Right ventricle myocardium inferior (tissue), 1 donor: ENCODE measurements at regions not wholly inside any gene's neighbourhood (a gene's known extent, or its start where the extent isn't known, plus 50 kb on each side); places are given as distances from the start of the nearest gene placed in this dataset.
"Not testable (repeated sequence)": the region's sequence is repeated elsewhere in the genome, so short reads cannot be mapped to it uniquely, and the experiment has no call there.

ENCODE experiments used
- ATAC-seq: fragments of 200-7000 bp; cut with Tn5 transposase; one replicate; pipeline ENCODE4 v1.9.1; 2020; ENCODE audit warnings: mild to moderate bottlenecking, moderate library complexity
- DNase-seq: peaks from one replicate; pipeline ENCODE4 v3.0.0; 2021; ENCODE audit errors: missing footprints
- intact Hi-C: fragments of 100-400 bp; cut with DNase I; formaldehyde crosslinking; loops from one replicate; pipeline ENCODE4 v1.11.0; 2022
- donor health status: DM: no; HTN: yes; CAD: no; lungs with severe emphysema.

GRCh38 chr6:12613811-12614210 lies 102.8 kb upstream of the PHACTR1 start:
- DNase-seq (no peak), ATAC-seq (no peak)
- intact Hi-C loops: no loop called here

GRCh38 chr6:12614456-12614855 lies 102.1 kb upstream of the PHACTR1 start:
- no peak for ATAC-seq
- intact Hi-C loops: no loop called here
- no peak for DNase-seq

GRCh38 chr6:12618296-12618695 lies 98.3 kb upstream of the PHACTR1 start:
- intact Hi-C loops: no loop called here
- ATAC-seq (no peak), DNase-seq (no peak)

GRCh38 chr6:12621754-12622153 lies 94.8 kb upstream of the PHACTR1 start:
- ATAC-seq: no peak
- intact Hi-C loops: no loop called here

GRCh38 chr6:12622566-12622965 lies 94.0 kb upstream of the PHACTR1 start:
- intact Hi-C loops: no loop called here
- no peak for ATAC-seq
- no peak for DNase-seq

More at GRCh38 chr6:12621754-12622153, 94.8 kb upstream of the PHACTR1 start:
- no peak for DNase-seq

- ATAC-seq (no peak), DNase-seq (no peak)
- intact Hi-C loops: no loop called here
Measured at GRCh38 chr6:12624142-12624837, 92.3 kb upstream of the PHACTR1 start.

GRCh38 chr6:12627053-12627452 lies 89.5 kb upstream of the PHACTR1 start:
- ATAC-seq: no peak
- intact Hi-C loops: no loop called here
- DNase-seq: no peak

- DNase-seq (no peak), ATAC-seq (no peak)
- intact Hi-C loops: no loop called here
Measured at GRCh38 chr6:12628327-12628726, 88.2 kb upstream of the PHACTR1 start.

GRCh38 chr6:12633746-12634145 lies 82.8 kb upstream of the PHACTR1 start:
- ATAC-seq, intact Hi-C loops, DNase-seq: not testable (repeated sequence)

- ATAC-seq (peak; percentile 54), DNase-seq (no peak)
- intact Hi-C loops: no loop called here
Measured at GRCh38 chr6:12635375-12635774, 81.2 kb upstream of the PHACTR1 start.

- intact Hi-C loops: no loop called here
- ATAC-seq: peak; percentile 93
- no peak for DNase-seq
Measured at GRCh38 chr6:12635813-12636212, 80.8 kb upstream of the PHACTR1 start.

- no peak for ATAC-seq
- no peak for DNase-seq
- intact Hi-C loops: no loop called here
Measured at GRCh38 chr6:12636336-12636735, 80.2 kb upstream of the PHACTR1 start.

- ATAC-seq (no peak), DNase-seq (peak; percentile 60)
- intact Hi-C loops: loop anchor here (2.0 kb wide), 2 partner anchors 207 to 255 kb away; no protein-coding TSS in a partner anchor
Measured at GRCh38 chr6:12637960-12638641, 78.5 kb upstream of the PHACTR1 start.

GRCh38 chr6:12640438-12640837 lies 76.1 kb upstream of the PHACTR1 start:
- intact Hi-C loops: no loop called here
- ATAC-seq (no peak), DNase-seq (no peak)

GRCh38 chr6:12641785-12642184 lies 74.8 kb upstream of the PHACTR1 start:
- ATAC-seq, DNase-seq, intact Hi-C loops: not testable (repeated sequence)

- ATAC-seq: no peak
- DNase-seq: no peak
- intact Hi-C loops: no loop called here
Measured at GRCh38 chr6:12645941-12646340, 70.6 kb upstream of the PHACTR1 start.

GRCh38 chr6:12648171-12648570 lies 68.4 kb upstream of the PHACTR1 start:
- ATAC-seq (no peak), DNase-seq (no peak)
- intact Hi-C loops: no loop called here

- intact Hi-C loops: no loop called here
- ATAC-seq (no peak), DNase-seq (no peak)
Measured at GRCh38 chr6:12649325-12649724, 67.2 kb upstream of the PHACTR1 start.

GRCh38 chr6:12653486-12653885 lies 63.1 kb upstream of the PHACTR1 start:
- no peak for DNase-seq
- no peak for ATAC-seq
- intact Hi-C loops: no loop called here

- no peak for DNase-seq
- no peak for ATAC-seq
- intact Hi-C loops: no loop called here
Measured at GRCh38 chr6:12654107-12654506, 62.5 kb upstream of the PHACTR1 start.
